ENCODE measurements at regions not wholly inside any gene's neighbourhood (a gene's known extent, or its start where the extent isn't known, plus 50 kb on each side); places are given as distances from the start of the nearest gene placed in this dataset.

DNA sequence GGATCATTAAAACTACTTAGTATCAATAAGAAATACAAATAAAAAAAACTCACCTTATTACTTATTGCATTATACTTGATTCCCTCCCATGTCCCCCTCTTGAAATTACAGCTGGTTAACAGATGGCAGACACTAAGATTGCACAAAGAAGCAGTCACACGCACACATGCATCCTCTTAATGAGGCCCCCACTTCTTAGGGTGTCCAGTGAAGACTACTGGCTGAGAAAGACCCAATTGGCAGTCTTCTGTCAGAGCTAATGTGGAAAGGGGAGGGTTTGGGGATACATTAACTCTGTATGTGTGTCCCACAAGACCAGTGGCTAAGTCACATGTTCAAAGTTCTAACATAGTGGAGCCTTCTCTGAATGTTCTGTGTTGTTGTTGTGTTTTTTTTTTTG lies 210.7 kb downstream of the MTX2 start:
- TF ChIP-seq, protein P1, sequence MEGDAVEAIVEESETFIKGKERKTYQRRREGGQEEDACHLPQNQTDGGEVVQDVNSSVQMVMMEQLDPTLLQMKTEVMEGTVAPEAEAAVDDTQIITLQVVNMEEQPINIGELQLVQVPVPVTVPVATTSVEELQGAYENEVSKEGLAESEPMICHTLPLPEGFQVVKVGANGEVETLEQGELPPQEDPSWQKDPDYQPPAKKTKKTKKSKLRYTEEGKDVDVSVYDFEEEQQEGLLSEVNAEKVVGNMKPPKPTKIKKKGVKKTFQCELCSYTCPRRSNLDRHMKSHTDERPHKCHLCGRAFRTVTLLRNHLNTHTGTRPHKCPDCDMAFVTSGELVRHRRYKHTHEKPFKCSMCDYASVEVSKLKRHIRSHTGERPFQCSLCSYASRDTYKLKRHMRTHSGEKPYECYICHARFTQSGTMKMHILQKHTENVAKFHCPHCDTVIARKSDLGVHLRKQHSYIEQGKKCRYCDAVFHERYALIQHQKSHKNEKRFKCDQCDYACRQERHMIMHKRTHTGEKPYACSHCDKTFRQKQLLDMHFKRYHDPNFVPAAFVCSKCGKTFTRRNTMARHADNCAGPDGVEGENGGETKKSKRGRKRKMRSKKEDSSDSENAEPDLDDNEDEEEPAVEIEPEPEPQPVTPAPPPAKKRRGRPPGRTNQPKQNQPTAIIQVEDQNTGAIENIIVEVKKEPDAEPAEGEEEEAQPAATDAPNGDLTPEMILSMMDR (IDR thresholded peaks at IDR 0.05; ENCODE audit: borderline replicate concordance, insufficient read depth, low read depth, low read length): no peak

DNA sequence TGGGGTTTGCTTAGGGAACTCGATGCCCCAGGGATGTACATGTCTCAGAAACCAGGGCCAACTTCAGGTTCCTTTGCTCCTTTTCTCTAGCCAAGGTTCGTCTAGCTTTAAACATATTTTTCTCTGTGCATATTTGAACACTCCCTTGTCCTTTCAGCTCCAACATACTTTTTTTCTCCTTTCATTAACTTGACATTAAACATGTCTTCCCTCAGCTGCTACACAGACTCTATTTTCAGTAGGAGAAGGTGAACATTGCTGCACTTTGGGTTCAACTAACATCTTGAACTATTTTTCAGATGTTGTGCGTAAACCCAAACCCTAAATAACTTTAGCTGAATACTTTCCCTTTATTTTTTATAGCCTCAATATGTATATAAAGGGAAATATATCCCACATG lies 212.9 kb downstream of the MTX2 start:
- TF ChIP-seq, protein P1 (IDR thresholded peaks at IDR 0.05; ENCODE audit: borderline replicate concordance, insufficient read depth, low read depth, low read length): no peak
- no peak overlapping the region for H3K4me3 ChIP-seq (ENCODE audit: low read depth, low read length)

More for the DNA sequence above, 210.7 kb downstream of the MTX2 start:
- no peak overlapping the region for H3K4me3 ChIP-seq (ENCODE audit: low read depth, low read length)

DNA sequence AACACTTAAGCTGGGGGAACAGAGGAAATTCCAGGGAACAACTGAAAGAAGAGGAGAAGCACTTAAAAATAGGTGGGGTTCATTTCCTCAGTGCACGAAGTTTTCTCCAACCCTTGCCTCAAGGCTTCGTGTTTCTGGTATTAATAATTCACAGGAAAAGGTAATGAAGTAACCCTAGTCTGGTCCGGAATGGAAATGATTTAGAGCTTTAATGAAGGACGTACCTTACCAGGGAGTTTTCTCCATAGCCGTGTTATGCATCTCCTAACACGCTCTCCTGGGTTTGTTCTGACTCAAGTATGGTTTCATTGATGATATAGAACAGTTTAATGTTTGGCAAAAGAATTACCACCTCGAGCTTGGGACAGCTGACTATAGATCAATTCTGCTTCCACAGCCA lies 214.2 kb downstream of the MTX2 start:
- no peak overlapping the region for H3K4me3 ChIP-seq (ENCODE audit: low read depth, low read length)
- TF ChIP-seq, protein P1 (IDR thresholded peaks at IDR 0.05; ENCODE audit: borderline replicate concordance, insufficient read depth, low read depth, low read length): no peak

DNA sequence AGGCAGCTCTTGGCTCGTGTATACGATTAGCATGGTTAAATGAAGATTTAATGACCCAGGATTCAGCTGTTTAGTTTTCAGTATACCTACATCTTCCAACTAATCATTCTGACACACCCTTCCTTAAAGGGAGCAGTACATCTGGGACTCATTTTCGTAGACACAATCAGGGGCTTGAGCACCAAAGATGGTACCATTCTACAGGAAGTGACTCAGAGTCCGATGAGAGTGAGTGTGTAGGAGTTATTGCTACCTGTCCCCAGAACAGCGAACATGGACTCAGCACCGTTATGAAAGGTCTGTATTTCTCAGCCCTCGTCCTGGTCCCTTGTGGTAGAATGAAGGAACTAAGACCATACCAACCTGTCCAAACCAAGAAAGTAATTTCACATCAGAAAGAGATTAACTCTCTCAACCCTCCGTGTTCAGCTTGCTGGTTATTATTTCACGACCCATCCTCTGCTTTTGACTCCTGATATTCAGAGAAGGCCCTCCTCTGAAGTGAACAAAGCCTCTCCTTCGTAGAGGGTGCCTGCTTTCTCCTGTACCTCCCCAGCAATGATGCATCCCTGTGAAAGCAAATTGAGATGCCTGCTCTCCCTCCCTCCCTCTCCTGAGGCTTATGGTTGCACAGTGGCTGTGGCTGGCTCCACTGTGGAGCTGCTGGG lies 214.8 kb downstream of the MTX2 start:
- H3K4me3 ChIP-seq (ENCODE audit: low read depth, low read length): no peak overlapping the region
- TF ChIP-seq, protein P1 (IDR thresholded peaks at IDR 0.05; ENCODE audit: borderline replicate concordance, insufficient read depth, low read depth, low read length): no peak

DNA sequence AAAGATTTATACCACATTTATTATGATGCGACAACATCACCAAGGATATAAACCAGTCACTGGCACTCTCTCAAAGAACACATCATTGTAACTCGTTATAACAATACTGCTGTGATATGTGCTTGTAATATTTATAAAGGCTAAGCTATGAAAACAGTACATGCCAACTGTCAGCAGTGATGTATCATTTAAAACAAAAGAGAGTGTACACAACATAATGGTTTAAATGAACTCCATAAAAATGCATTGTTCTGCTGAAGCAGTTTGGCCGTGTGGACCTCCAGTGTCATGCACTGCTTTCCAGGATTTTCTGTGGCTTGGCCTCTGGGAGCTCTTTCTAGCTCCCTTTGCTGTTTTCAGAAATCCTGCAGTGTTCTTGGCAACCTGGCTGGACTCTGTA lies 215.6 kb downstream of the MTX2 start:
- TF ChIP-seq, protein P1 (IDR thresholded peaks at IDR 0.05; ENCODE audit: borderline replicate concordance, insufficient read depth, low read depth, low read length): no peak

DNA sequence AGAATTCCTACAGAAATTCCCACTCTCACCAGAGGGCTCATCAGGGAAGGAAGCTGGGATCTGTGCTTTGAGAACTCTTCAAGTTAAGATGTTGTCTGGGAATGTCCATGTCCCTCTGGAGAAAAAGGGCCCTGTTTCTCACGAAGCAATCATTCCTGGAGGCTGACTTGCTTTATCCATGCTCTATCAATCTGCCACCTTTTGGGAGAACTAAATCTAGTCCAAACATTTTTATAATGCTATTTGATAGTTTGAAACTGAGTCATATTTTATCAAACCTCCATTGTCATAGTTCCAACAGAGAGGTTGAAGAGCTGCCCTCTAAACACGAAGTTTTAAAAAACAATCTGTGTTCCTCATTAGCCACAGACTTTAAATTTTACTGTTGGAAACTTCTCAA lies 219.2 kb downstream of the MTX2 start:
- TF ChIP-seq, protein P1 (IDR thresholded peaks at IDR 0.05; ENCODE audit: borderline replicate concordance, insufficient read depth, low read depth, low read length): no peak
- H3K4me3 ChIP-seq (ENCODE audit: low read depth, low read length): no peak overlapping the region

More for the DNA sequence above, 215.6 kb downstream of the MTX2 start:
- H3K4me3 ChIP-seq (ENCODE audit: low read depth, low read length): no peak overlapping the region

DNA sequence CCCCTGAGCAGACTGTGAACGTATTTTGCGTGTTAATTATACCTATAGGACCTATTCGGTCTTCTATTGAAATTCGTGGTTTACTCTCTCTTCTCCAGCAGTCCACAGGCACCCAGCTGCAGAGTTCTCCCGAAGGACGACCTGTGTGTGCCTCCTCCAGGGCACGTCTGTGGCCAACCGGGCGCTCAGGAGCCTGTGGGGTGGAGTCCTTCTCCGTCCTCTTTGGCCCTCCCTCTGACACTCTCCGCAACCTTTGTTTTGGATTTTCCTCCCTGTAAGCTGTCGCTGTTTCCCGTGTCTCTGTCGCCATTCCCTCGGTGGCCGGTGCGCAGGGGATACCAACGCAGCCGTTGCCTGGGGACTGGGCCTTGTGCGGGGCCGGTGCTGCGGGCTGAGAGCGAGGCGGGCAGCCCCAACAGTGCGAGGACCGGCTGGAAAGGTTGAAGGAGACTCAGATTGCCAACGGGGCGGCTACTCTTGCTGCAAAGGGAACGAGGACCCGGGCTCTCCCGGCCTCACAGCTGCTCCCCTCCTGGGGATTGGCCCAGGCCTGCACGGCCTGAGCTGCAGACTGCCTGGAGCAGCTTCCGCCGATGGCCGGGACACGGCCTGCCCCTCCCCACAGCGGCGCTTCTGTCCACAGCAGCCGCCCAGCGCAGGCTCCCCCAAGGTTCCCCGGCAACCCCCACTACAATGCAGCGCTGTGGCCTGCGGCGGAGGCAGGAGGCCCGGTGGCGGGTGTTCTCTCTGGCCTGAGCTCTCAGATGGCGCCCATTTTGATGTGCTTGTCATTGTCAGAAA lies 221.0 kb downstream of the MTX2 start:
- no peak overlapping the region for H3K4me3 ChIP-seq (ENCODE audit: low read depth, low read length)
- TF ChIP-seq, protein P1 (IDR thresholded peaks at IDR 0.05; ENCODE audit: borderline replicate concordance, insufficient read depth, low read depth, low read length): no peak

Measured in GM12875 (cell line).